GM04504 (cell line): ENCODE measurements at regions not wholly inside any gene's neighbourhood (a gene's known extent, or its start where the extent isn't known, plus 50 kb on each side); places are given as distances from the start of the nearest gene placed in this dataset.

Experiments
- DNase-seq: peaks from one replicate; pipeline ENCODE4 v3.0.0-alpha.2; 2012; ENCODE audit warnings: low read depth

- DNase-seq = no peak
These were observed 773.8 kb upstream of the TBX3 start for GRCh38 chr12:115457798-115458197.

- no peak for DNase-seq
These were observed 773.1 kb upstream of the TBX3 start for GRCh38 chr12:115456946-115457689.

- no peak for DNase-seq
These were observed 771.3 kb upstream of the TBX3 start for GRCh38 chr12:115455268-115455681.

GRCh38 chr12:115452751-115453281 lies 768.8 kb upstream of the TBX3 start:
- no peak for DNase-seq

GRCh38 chr12:115451780-115452736 lies 768.1 kb upstream of the TBX3 start:
- no peak for DNase-seq

- DNase-seq = no peak
These were observed 767.3 kb upstream of the TBX3 start for GRCh38 chr12:115451151-115451779.

GRCh38 chr12:115450710-115451109 lies 766.7 kb upstream of the TBX3 start:
- no peak for DNase-seq

GRCh38 chr12:115450017-115450416 lies 766.0 kb upstream of the TBX3 start:
- no peak for DNase-seq

GRCh38 chr12:115449526-115449925 lies 765.6 kb upstream of the TBX3 start:
- no peak for DNase-seq

GRCh38 chr12:115444346-115444745 lies 760.4 kb upstream of the TBX3 start:
- peak; percentile 86 for DNase-seq

GRCh38 chr12:115443351-115443938 lies 759.5 kb upstream of the TBX3 start:
- DNase-seq = no peak

- peak; percentile 48 for DNase-seq
These were observed 756.5 kb upstream of the TBX3 start for GRCh38 chr12:115440438-115440837.

- DNase-seq = no peak
These were observed 755.1 kb upstream of the TBX3 start for GRCh38 chr12:115439008-115439601.

- no peak for DNase-seq
These were observed 754.3 kb upstream of the TBX3 start for GRCh38 chr12:115438314-115438713.

- DNase-seq = no peak
These were observed 753.1 kb upstream of the TBX3 start for GRCh38 chr12:115437061-115437567.

- no peak for DNase-seq
These were observed 749.1 kb upstream of the TBX3 start for GRCh38 chr12:115433014-115433634.

GRCh38 chr12:115430636-115431035 lies 746.7 kb upstream of the TBX3 start:
- DNase-seq = no peak

GRCh38 chr12:115426732-115427131 lies 742.8 kb upstream of the TBX3 start:
- no peak for DNase-seq

GRCh38 chr12:115424003-115424402 lies 740.0 kb upstream of the TBX3 start:
- no peak for DNase-seq

- no peak for DNase-seq
These were observed 739.6 kb upstream of the TBX3 start for GRCh38 chr12:115423546-115423987.
